H1 (cell line): ENCODE measurements at regions not wholly inside any gene's neighbourhood (a gene's known extent, or its start where the extent isn't known, plus 50 kb on each side); places are given as distances from the start of the nearest gene placed in this dataset.

Source experiments
- CTCF ChIA-PET: fragments of 300-600 bp; sonication (Branson Sonifier 250); formaldehyde crosslinking; loops from one replicate; lab custom pipeline; 2021; ENCODE audit not compliant: partially characterized antibody; lab: Charles Lee
- POLR2A ChIA-PET: fragments of 300-600 bp; sonication (Branson Sonifier 250); formaldehyde crosslinking; loops from one replicate; lab custom pipeline; 2021; ENCODE audit warnings: inconsistent platforms; ENCODE audit not compliant: partially characterized antibody; lab: Charles Lee
- DNase-seq, 2 experiments: peaks; one replicate each; pipeline versions ENCODE4 v3.0.0 to v3.0.0-alpha.2; 2010 to 2022; ENCODE audit warnings: low spot score in 2 of 2, low read depth in 1 of 2, mixed read lengths in 1 of 2
- FAIRE-seq: peaks from 2 replicates; lab custom pipeline; 2011; peaks lifted over from hg19 to GRCh38; lab: Jason Lieb, UNC
- H2AFZ ChIP-seq: 2 replicates; pipeline ENCODE4 v1.8.1; 2012; ENCODE audit warnings: low read length, inconsistent platforms
- H2AK5ac ChIP-seq: 2 replicates; pipeline ENCODE4 v1.6.1; 2013; ENCODE audit warnings: low read depth, low read length
- H2BK120ac ChIP-seq: replicated peaks from 2 replicates; pipeline ENCODE3; 2013; ENCODE audit warnings: low read depth, low read length, inconsistent platforms
- H2BK12ac ChIP-seq: 2 replicates; pipeline ENCODE4 v1.6.1; 2013; ENCODE audit warnings: low read depth, low read length
- H2BK15ac ChIP-seq: 2 replicates; pipeline ENCODE4 v1.6.1; 2013; ENCODE audit warnings: low read length
- H2BK20ac ChIP-seq: 2 replicates; pipeline ENCODE4 v1.6.1; 2013; ENCODE audit warnings: low read length
- H2BK5ac ChIP-seq: 2 replicates; pipeline ENCODE4 v1.6.1; 2013; ENCODE audit warnings: low read depth, low read length
- H3K14ac ChIP-seq: 2 replicates; pipeline ENCODE4 v1.6.1; 2013; ENCODE audit warnings: inconsistent platforms; ENCODE audit not compliant: insufficient read length
- H3K18ac ChIP-seq: 2 replicates; pipeline ENCODE4 v1.6.1; 2013; ENCODE audit warnings: low read length; ENCODE audit errors: extremely low read depth
- H3K23ac ChIP-seq: 2 replicates; pipeline ENCODE4 v1.6.1; 2013; ENCODE audit warnings: inconsistent platforms; ENCODE audit not compliant: insufficient read length
- H3K23me2 ChIP-seq: 2 replicates; pipeline ENCODE4 v1.6.1; 2013; ENCODE audit warnings: low read depth, low read length
- H3K27ac ChIP-seq: 2 replicates; pipeline ENCODE4 v1.6.1; 2011; ENCODE audit warnings: low read depth, low read length, inconsistent platforms
- H3K27me3 ChIP-seq, 4 experiments: replicated peaks in 1 of 4; 1 replicate in 1 of 4; 2 replicates in 3 of 4; pipeline versions ENCODE4 v1.6.1 to v1.8.1; 2011 to 2013; ENCODE audit warnings: low read length in 3 of 4, mild to moderate bottlenecking in 3 of 4, inconsistent platforms in 2 of 4, mixed read lengths in 2 of 4, moderate library complexity in 1 of 4; ENCODE audit not compliant: control insufficient read depth in 3 of 4, insufficient read depth in 3 of 4; ENCODE audit errors: extremely low read depth in 1 of 4
- H3K36me3 ChIP-seq, 4 experiments: 2 replicates each; pipeline versions ENCODE4 v1.6.1 to v1.8.1; 2011 to 2013; ENCODE audit warnings: mild to moderate bottlenecking in 4 of 4, low read length in 3 of 4, moderate library complexity in 2 of 4, control low read depth in 1 of 4, inconsistent platforms in 1 of 4; ENCODE audit not compliant: insufficient read depth in 4 of 4, control insufficient read depth in 2 of 4
- H3K4ac ChIP-seq: replicated peaks from 2 replicates; pipeline ENCODE3; 2013; ENCODE audit warnings: low read length, low read depth, mixed read lengths, inconsistent platforms; ENCODE audit not compliant: insufficient read length
- H3K4me1 ChIP-seq, 4 experiments: replicated peaks in 1 of 4; 1 replicate in 1 of 4; 2 replicates in 3 of 4; pipeline versions ENCODE4 v1.6.1 to v1.8.1; 2011 to 2013; ENCODE audit warnings: low read length in 3 of 4, inconsistent platforms in 2 of 4, mixed read lengths in 1 of 4; ENCODE audit not compliant: insufficient read depth in 4 of 4, control insufficient read depth in 3 of 4
- H3K4me2 ChIP-seq, 2 experiments: 2 replicates each; pipeline versions ENCODE4 v1.6.1 to v1.8.1; 2011 to 2013; ENCODE audit warnings: low read depth in 2 of 2, low read length in 2 of 2, control low read depth in 1 of 2, inconsistent platforms in 1 of 2, mild to moderate bottlenecking in 1 of 2; ENCODE audit not compliant: insufficient read depth in 1 of 2
- H3K4me3 ChIP-seq, 4 experiments: fragments of 200-600, 300-600 bp in 1 of 4; sonication (generic), shearing (Covaris generic), sonication (Bioruptor Twin) in 1 of 4; 2 replicates each; pipeline versions ENCODE4 v1.5.1 to v1.8.1; 2011 to 2016; ENCODE audit warnings: low read length in 4 of 4, low read depth in 3 of 4, control low read depth in 2 of 4, inconsistent platforms in 2 of 4, mild to moderate bottlenecking in 2 of 4, mixed read lengths in 1 of 4, moderate library complexity in 1 of 4; ENCODE audit not compliant: insufficient read depth in 2 of 4; ENCODE audit errors: extremely low read depth in 1 of 4
- H3K56ac ChIP-seq: replicated peaks from 2 replicates; pipeline ENCODE3; 2013; ENCODE audit warnings: low read depth, mild to moderate bottlenecking, mixed read lengths, low read length, inconsistent platforms; ENCODE audit not compliant: insufficient read length
- H3K79me1 ChIP-seq: 2 replicates; pipeline ENCODE4 v1.6.1; 2013; ENCODE audit warnings: low read depth, low read length, control low read depth
- H3K79me2 ChIP-seq, 2 experiments: 2 replicates each; pipeline versions ENCODE4 v1.6.1 to v1.8.1; 2012 to 2013; ENCODE audit warnings: low read length in 2 of 2, mild to moderate bottlenecking in 2 of 2, inconsistent platforms in 1 of 2; ENCODE audit not compliant: insufficient read depth in 2 of 2, control insufficient read depth in 1 of 2
- H3K9ac ChIP-seq, 4 experiments: replicated peaks in 1 of 4; 1 replicate in 1 of 4; 2 replicates in 3 of 4; pipeline versions ENCODE4 v1.6.1 to v1.8.1; 2011 to 2013; ENCODE audit warnings: low read depth in 3 of 4, low read length in 3 of 4, control low read depth in 2 of 4, mild to moderate bottlenecking in 2 of 4, moderate library complexity in 2 of 4, inconsistent platforms in 1 of 4; ENCODE audit errors: extremely low read depth in 1 of 4
- H3K9me3 ChIP-seq, 2 experiments: 2 replicates each; pipeline versions ENCODE4 v1.6.1 to v1.8.1; 2012 to 2013; ENCODE audit warnings: mild to moderate bottlenecking in 2 of 2, moderate library complexity in 2 of 2, control low read depth in 1 of 2, inconsistent platforms in 1 of 2, low read depth in 1 of 2, low read length in 1 of 2, mixed read lengths in 1 of 2; ENCODE audit not compliant: insufficient read depth in 2 of 2
- H4K20me1 ChIP-seq, 2 experiments: replicated peaks in 1 of 2; 2 replicates each; pipeline versions ENCODE3 to v1.8.1; 2011 to 2013; ENCODE audit warnings: inconsistent platforms in 2 of 2, low read length in 2 of 2, mild to moderate bottlenecking in 1 of 2; ENCODE audit not compliant: insufficient read depth in 2 of 2, control insufficient read depth in 1 of 2
- H4K5ac ChIP-seq: 2 replicates; pipeline ENCODE4 v1.6.1; 2013; ENCODE audit warnings: low read length, low read depth, mixed read lengths, inconsistent platforms; ENCODE audit not compliant: insufficient read length
- H4K8ac ChIP-seq: 2 replicates; pipeline ENCODE4 v1.8.0; 2013; ENCODE audit warnings: mild to moderate bottlenecking, moderate library complexity, low read length, inconsistent platforms; ENCODE audit not compliant: insufficient read depth; ENCODE audit errors: extremely low read depth
- H4K91ac ChIP-seq: replicated peaks from 2 replicates; pipeline ENCODE3; 2013; ENCODE audit warnings: low read length, mixed read lengths, inconsistent platforms; ENCODE audit not compliant: insufficient read length
- CHD1 ChIP-seq: IDR thresholded peaks from 2 replicates; pipeline ENCODE4 v1.6.1; 2012; ENCODE audit warnings: low read depth, low read length, improper control_type of control experiment
- CTBP2 ChIP-seq: IDR thresholded peaks from 2 replicates; pipeline ENCODE4 v1.7.0; 2011; ENCODE audit warnings: borderline replicate concordance, mild to moderate bottlenecking, moderate library complexity, mixed read lengths, low read length; ENCODE audit not compliant: insufficient read depth, insufficient read length
- EZH2 ChIP-seq: fragments of 200-600 bp; sonication (generic); IDR thresholded peaks from 2 replicates; pipeline ENCODE4 v1.7.1; 2012; ENCODE audit warnings: low read depth, mild to moderate bottlenecking, moderate library complexity, low read length, inconsistent platforms; ENCODE audit not compliant: severe bottlenecking
- HDAC2 ChIP-seq, 2 experiments: fragments of 300-600 bp in 1 of 2; sonication (generic) in 1 of 2; IDR thresholded peaks; 2 replicates each; pipeline ENCODE4 v1.6.1; 2011 to 2012; ENCODE audit warnings: low read depth in 2 of 2, low read length in 2 of 2, mild to moderate bottlenecking in 2 of 2, moderate library complexity in 2 of 2, borderline replicate concordance in 1 of 2, inconsistent platforms in 1 of 2
- KDM5A ChIP-seq: fragments of 200-600 bp; IDR thresholded peaks from 2 replicates; pipeline ENCODE4 v1.7.1; 2012; ENCODE audit warnings: mild to moderate bottlenecking, low read length, inconsistent platforms, mixed read lengths
- RFX5 ChIP-seq: IDR thresholded peaks from 2 replicates; pipeline ENCODE4 v1.6.1; 2011; ENCODE audit warnings: low read depth, low read length, improper control_type of control experiment, borderline replicate concordance
- SAP30 ChIP-seq: fragments of 300-600 bp; sonication (generic); IDR thresholded peaks from 2 replicates; pipeline ENCODE4 v1.7.1; 2012; ENCODE audit warnings: low read length, moderate library complexity, mild to moderate bottlenecking, inconsistent platforms; ENCODE audit not compliant: insufficient read depth, insufficient replicate concordance
- TEAD4 ChIP-seq: IDR thresholded peaks from 2 replicates; pipeline ENCODE4 v1.6.1; 2012; ENCODE audit warnings: low read depth, low read length, inconsistent platforms, mixed read lengths
- ZNF274 ChIP-seq: IDR thresholded peaks from 2 replicates; pipeline ENCODE4 v1.7.0; 2012; ENCODE audit warnings: low read length, borderline replicate concordance; ENCODE audit errors: extremely low read depth
- WGBS, 2 experiments: shearing (Covaris generic) in 1 of 2; methylation state at CpG; one replicate each; pipeline versions ENCODE4 v1.1.6 to v1.1.7; 2013 to 2015; ENCODE audit warnings: low lambda C conversion rate in 2 of 2, mixed read lengths in 2 of 2, inconsistent platforms in 1 of 2, low coverage in 1 of 2, missing lambda C conversion rate in 1 of 2; ENCODE audit not compliant: insufficient replicate concordance in 2 of 2, insufficient coverage in 1 of 2, insufficient read length in 1 of 2; ENCODE audit errors: extremely low coverage in 1 of 2, missing lambda C conversion rate in 1 of 2; 5-methylcytosine and 5-hydroxymethylcytosine counted together

- Histone ChIP-seq H3K23me2 (no peaks in the 10 kb centered on the region), H2BK5ac (no peak overlapping the region), H3K9me3 (no peaks in the 10 kb centered on the region), H3K4me3 (no peak overlapping the region), H4K5ac (no peak overlapping the region), H3K27me3 (peaks cover 0 to 1% (median 0%) of the 10 kb centered on the region in 4 experiments; a peak in 1 of 7 replicates), H4K8ac (no peak overlapping the region), H2BK20ac (no peak overlapping the region), H3K56ac (no peak overlapping the region), H3K23ac (no peak overlapping the region), H2AFZ (no peak overlapping the region), H3K79me1 (no peaks in the 10 kb centered on the region), H3K18ac (no peak overlapping the region), H2BK120ac (no peak overlapping the region), H4K20me1 (no peaks in the 10 kb centered on the region), H3K4me1 (no peaks in the 10 kb centered on the region), H3K4ac (no peak overlapping the region), H2AK5ac (no peak overlapping the region), H3K4me2 (no peak overlapping the region), H3K9ac (no peak overlapping the region), H4K91ac (no peak overlapping the region), H2BK15ac (no peak overlapping the region), H3K79me2 (no peaks in the 10 kb centered on the region; a peak in 1 of 4 replicates), H2BK12ac (no peak overlapping the region), H3K14ac (no peak overlapping the region), H3K36me3 (no peaks in the 10 kb centered on the region), H3K27ac (no peak overlapping the region)
- no peak for FAIRE-seq
- ChIA-PET POLR2A (no interaction called here), CTCF (interaction anchor here (1.4 kb wide), 1 partner anchor 54 kb away, joined by 5 read pairs; no protein-coding TSS in a partner anchor)
- 80% methylated on average over 3 of the region's 3 CpGs; no CpG with 5 or more reads in 1 of the 2 experiments for WGBS, 2 experiments
- DNase-seq: no peak
- no peak for TF ChIP-seq KDM5A
- no peak for TF ChIP-seq TEAD4
- TF ChIP-seq EZH2: no peak
- no peak for TF ChIP-seq CHD1
- no peak for TF ChIP-seq SAP30
- TF ChIP-seq CTBP2: no peak
- no peak for TF ChIP-seq HDAC2 (IDR thresholded peaks at IDR 0.05; ENCODE audit: borderline replicate concordance in 1 of 2, low read depth in 2 of 2, low read length in 2 of 2)
- no peak for TF ChIP-seq ZNF274
- TF ChIP-seq RFX5: no peak
Measured at GRCh38 chr2:221318376-221319130, 253.6 kb downstream of the EPHA4 start.
